ENCODE measurements at regions not wholly inside any gene's neighbourhood (a gene's known extent, or its start where the extent isn't known, plus 50 kb on each side); places are given as distances from the start of the nearest gene placed in this dataset.

DNA sequence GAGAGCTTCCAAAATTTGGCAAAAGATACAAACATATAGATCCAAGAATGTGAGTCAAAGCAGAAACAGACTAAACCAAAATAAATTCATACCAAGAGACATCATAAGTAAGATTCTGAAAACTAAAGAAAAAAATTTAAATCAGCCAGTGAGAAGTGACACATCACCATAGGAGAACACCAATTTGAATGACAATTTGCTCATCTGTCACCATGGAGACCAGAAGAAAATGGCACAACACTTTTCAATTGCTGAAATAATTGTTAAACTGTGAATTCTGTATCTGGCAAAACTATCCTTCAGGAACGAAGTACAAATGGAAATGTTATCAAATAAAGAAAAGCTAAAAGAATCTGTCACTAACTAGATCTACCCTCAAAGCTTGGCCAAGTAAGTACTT lies 864.3 kb downstream of the BRD1 start (continued):
- TF ChIP-seq TFDP2 (CRISPR knock-in tag; IDR thresholded peaks at IDR 0.05) (no peak), ZNF207 (IDR thresholded peaks at IDR 0.05; ENCODE audit: borderline replicate concordance) (no peak), ZNF230 (CRISPR knock-in tag; IDR thresholded peaks at IDR 0.05) (no peak), PHF21A (CRISPR knock-in tag; IDR thresholded peaks at IDR 0.05) (no peak), ZFY (CRISPR knock-in tag; IDR thresholded peaks at IDR 0.05) (no peak), NKX3-1 (CRISPR knock-in tag; IDR thresholded peaks at IDR 0.05) (no peak)

GRCh38 chr22:48961705-48962104 lies 866.0 kb downstream of the BRD1 start:
- BruUV-seq (replicated peaks) = no TSS peak
- CTCF ChIA-PET (ENCODE audit: low intra/inter-chr PET ratio, low total read pairs) = no interaction called here
- no peaks in the 10 kb centered on the region for H3K36me3 ChIP-seq (replicated peaks in 1 of 2; ENCODE audit: control insufficient read depth in 1 of 2, insufficient read depth in 2 of 2, low read length in 2 of 2)
- ATAC-seq (no peak), DNase-seq (ENCODE audit: low spot score) (no peak), FAIRE-seq (no peak)
- H3K27me3 ChIP-seq (ENCODE audit: control insufficient read depth in 1 of 2, insufficient read depth in 2 of 2, low read length in 2 of 2) = peaks cover 2 to 26% of the 10 kb centered on the region in 2 experiments; a peak in 3 of 5 replicates
- H3K4me1 ChIP-seq (ENCODE audit: insufficient read depth, low read length) = no peaks in the 10 kb centered on the region
- no peak overlapping the region for H2AFZ ChIP-seq (ENCODE audit: low read length)
- WGBS (ENCODE audit: low lambda C conversion rate) = 0% methylated on average over 2 of the region's 2 CpGs
- no peak overlapping the region for H3K4me3 ChIP-seq (replicated peaks in 1 of 3; ENCODE audit: insufficient read depth in 1 of 3, low read depth in 2 of 3, low read length in 3 of 3)
- H3K9me3 ChIP-seq (ENCODE audit: low read length) = no peaks in the 10 kb centered on the region
- H4K20me1 ChIP-seq (ENCODE audit: insufficient read depth, low read length) = no peaks in the 10 kb centered on the region
- H3K9ac ChIP-seq (ENCODE audit: insufficient read depth, low read depth, low read length) = no peak overlapping the region
- POLR2A ChIA-PET = no interaction called here
- in situ Hi-C loops (cut with HindIII; ENCODE audit: extremely low pct_ligation_motif_present, low pct_unique_long_range_greater_than_20kb) = no loop called here
- H3K4me2 ChIP-seq (ENCODE audit: low read depth, low read length) = no peak overlapping the region
- no peaks in the 10 kb centered on the region for H3K79me2 ChIP-seq (ENCODE audit: insufficient read depth, low read length)
- no peak overlapping the region for H3K27ac ChIP-seq (ENCODE audit: extremely low read length, insufficient read depth, low read length)
- intact Hi-C loops (cut with micrococcal nuclease; ENCODE audit: unreplicated experiment) = no loop called here
- TF ChIP-seq GPN1 (CRISPR knock-in tag; IDR thresholded peaks at IDR 0.05; ENCODE audit: borderline replicate concordance) (no peak), SOX6 (IDR thresholded peaks at IDR 0.05) (no peak), SOX6 (CRISPR knock-in tag; IDR thresholded peaks at IDR 0.05) (no peak), ETV5 (CRISPR knock-in tag; IDR thresholded peaks at IDR 0.05; ENCODE audit: borderline replicate concordance) (no peak), CBX2 (IDR thresholded peaks at IDR 0.05; ENCODE audit: low read depth, low read length) (no peak), CBX2 (CRISPR knock-in tag; IDR thresholded peaks at IDR 0.05; ENCODE audit: low read depth) (no peak), KDM6A (CRISPR knock-in tag; IDR thresholded peaks at IDR 0.05; ENCODE audit: low read depth) (no peak), PCBP1 (IDR thresholded peaks at IDR 0.05; ENCODE audit: borderline replicate concordance, low read depth, low read length) (no peak), RBAK (CRISPR knock-in tag; IDR thresholded peaks at IDR 0.05) (no peak), PLRG1 (conservative IDR thresholded peaks at IDR 0.05) (no peak), ZNF850 (CRISPR knock-in tag; conservative IDR thresholded peaks at IDR 0.05) (no peak), ZFP36L2 (CRISPR knock-in tag; IDR thresholded peaks at IDR 0.05) (no peak), ZNF280D (CRISPR knock-in tag; IDR thresholded peaks at IDR 0.05) (no peak), ZNF230 (CRISPR knock-in tag; IDR thresholded peaks at IDR 0.05) (no peak)
- TF ChIP-seq, protein P1, sequence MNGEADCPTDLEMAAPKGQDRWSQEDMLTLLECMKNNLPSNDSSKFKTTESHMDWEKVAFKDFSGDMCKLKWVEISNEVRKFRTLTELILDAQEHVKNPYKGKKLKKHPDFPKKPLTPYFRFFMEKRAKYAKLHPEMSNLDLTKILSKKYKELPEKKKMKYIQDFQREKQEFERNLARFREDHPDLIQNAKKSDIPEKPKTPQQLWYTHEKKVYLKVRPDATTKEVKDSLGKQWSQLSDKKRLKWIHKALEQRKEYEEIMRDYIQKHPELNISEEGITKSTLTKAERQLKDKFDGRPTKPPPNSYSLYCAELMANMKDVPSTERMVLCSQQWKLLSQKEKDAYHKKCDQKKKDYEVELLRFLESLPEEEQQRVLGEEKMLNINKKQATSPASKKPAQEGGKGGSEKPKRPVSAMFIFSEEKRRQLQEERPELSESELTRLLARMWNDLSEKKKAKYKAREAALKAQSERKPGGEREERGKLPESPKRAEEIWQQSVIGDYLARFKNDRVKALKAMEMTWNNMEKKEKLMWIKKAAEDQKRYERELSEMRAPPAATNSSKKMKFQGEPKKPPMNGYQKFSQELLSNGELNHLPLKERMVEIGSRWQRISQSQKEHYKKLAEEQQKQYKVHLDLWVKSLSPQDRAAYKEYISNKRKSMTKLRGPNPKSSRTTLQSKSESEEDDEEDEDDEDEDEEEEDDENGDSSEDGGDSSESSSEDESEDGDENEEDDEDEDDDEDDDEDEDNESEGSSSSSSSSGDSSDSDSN (CRISPR knock-in tag; IDR thresholded peaks at IDR 0.05) = no peak

Data from HepG2 (cell line).